ENCODE measurements at regions not wholly inside any gene's neighbourhood (a gene's known extent, or its start where the extent isn't known, plus 50 kb on each side); places are given as distances from the start of the nearest gene placed in this dataset.

GRCh38 chr3:34686541-34686940, 888.1 kb downstream of the PDCD6IP start:
- DNase-seq = no peak

GRCh38 chr3:34687671-34688070, 889.2 kb downstream of the PDCD6IP start:
- no peak for DNase-seq

GRCh38 chr3:34696831-34697230, 898.4 kb downstream of the PDCD6IP start:
- DNase-seq = no peak

GRCh38 chr3:34703053-34703452, 904.6 kb downstream of the PDCD6IP start:
- DNase-seq = no peak

- no peak for DNase-seq
Measured at GRCh38 chr3:34724916-34725499, 914.3 kb upstream of the ARPP21 start.

GRCh38 chr3:34725774-34726173, 913.6 kb upstream of the ARPP21 start:
- DNase-seq = no peak

- DNase-seq = no peak
Measured at GRCh38 chr3:34727700-34728099, 911.6 kb upstream of the ARPP21 start.

- no peak for DNase-seq
Measured at GRCh38 chr3:34742151-34742550, 897.2 kb upstream of the ARPP21 start.

- DNase-seq = no peak
Measured at GRCh38 chr3:34758630-34759261, 880.6 kb upstream of the ARPP21 start.

GRCh38 chr3:34777386-34777785, 861.9 kb upstream of the ARPP21 start:
- no peak for DNase-seq

GRCh38 chr3:34779092-34779491, 860.2 kb upstream of the ARPP21 start:
- DNase-seq = no peak

GRCh38 chr3:34780294-34780693, 859.0 kb upstream of the ARPP21 start:
- no peak for DNase-seq

- DNase-seq = no peak
Measured at GRCh38 chr3:34780973-34781372, 858.4 kb upstream of the ARPP21 start.

- DNase-seq = no peak
Measured at GRCh38 chr3:34782871-34783270, 856.5 kb upstream of the ARPP21 start.

- no peak for DNase-seq
Measured at GRCh38 chr3:34783876-34784275, 855.4 kb upstream of the ARPP21 start.

GRCh38 chr3:34793057-34793456, 846.3 kb upstream of the ARPP21 start:
- DNase-seq = no peak

GRCh38 chr3:34807611-34808010, 831.7 kb upstream of the ARPP21 start:
- no peak for DNase-seq

- no peak for DNase-seq
Measured at GRCh38 chr3:34808287-34808686, 831.0 kb upstream of the ARPP21 start.

GRCh38 chr3:34828847-34829246, 810.5 kb upstream of the ARPP21 start:
- no peak for DNase-seq

- no peak for DNase-seq
Measured at GRCh38 chr3:34832865-34833508, 806.3 kb upstream of the ARPP21 start.

GRCh38 chr3:34837848-34838741, 801.2 kb upstream of the ARPP21 start:
- no peak for DNase-seq

GRCh38 chr3:34842706-34843480, 796.4 kb upstream of the ARPP21 start:
- no peak for DNase-seq

- no peak for DNase-seq
Measured at GRCh38 chr3:34844323-34844620, 795.1 kb upstream of the ARPP21 start.
